SH-SY5Y (cell line): ENCODE measurements at regions not wholly inside any gene's neighbourhood (a gene's known extent, or its start where the extent isn't known, plus 50 kb on each side); places are given as distances from the start of the nearest gene placed in this dataset.

ENCODE experiments used
- GATA2 ChIP-seq: IDR thresholded peaks from 2 replicates; pipeline ENCODE4 v1.6.1; 2011; ENCODE audit warnings: mild to moderate bottlenecking, low read depth, low read length
- GATA3 ChIP-seq: IDR thresholded peaks from 2 replicates; pipeline ENCODE4 v1.6.1; 2011; ENCODE audit warnings: low read depth, mild to moderate bottlenecking, low read length, moderate library complexity

- TF ChIP-seq GATA2 (no peak), GATA3 (no peak)
These were observed 276.4 kb upstream of the PLET1 start for GRCh38 chr11:112537026-112537425.
